ENCODE measurements at regions not wholly inside any gene's neighbourhood (a gene's known extent, or its start where the extent isn't known, plus 50 kb on each side); places are given as distances from the start of the nearest gene placed in this dataset.

- TF ChIP-seq POLR2A (IDR thresholded peaks at IDR 0.05) (no peak), POLR2AphosphoS5 (IDR thresholded peaks at IDR 0.05) (no peak), CTCF (IDR thresholded peaks at IDR 0.05) (no peak)
These were observed 3901.6 kb upstream of the OR11H1 start for GRCh38 chr22:11626422-11626773.

All from sigmoid colon (tissue), 4 donors.